OCI-LY7 (cell line): ENCODE measurements at regions not wholly inside any gene's neighbourhood (a gene's known extent, or its start where the extent isn't known, plus 50 kb on each side); places are given as distances from the start of the nearest gene placed in this dataset.

Source experiments
- BruUV-seq: library from RNA; stranded (reverse); fragments of 400-500 nt; replicated peaks from 2 replicates; lab custom pipeline; 2021; lab: Mats Ljungman, UMichigan
- CTCF ChIA-PET: fragments of 300-600 bp; sonication (Branson Sonifier 250); formaldehyde crosslinking; loops from one replicate; lab custom pipeline; 2022; ENCODE audit warnings: antibody characterized with exemption; ENCODE audit not compliant: unreplicated experiment; lab: Charles Lee
- POLR2A ChIA-PET: fragments of 300-600 bp; sonication (Branson Sonifier 250); formaldehyde crosslinking; loops from one replicate; lab custom pipeline; 2022; ENCODE audit warnings: antibody characterized with exemption; lab: Charles Lee
- DNase-seq: peaks from one replicate; pipeline ENCODE4 v3.0.0-alpha.2; 2015; ENCODE audit warnings: low spot score
- H2AFZ ChIP-seq: fragments of 200-600 bp; sonication (generic), shearing (Covaris generic); 2 replicates; pipeline ENCODE4 v1.6.1; 2014; ENCODE audit warnings: mild to moderate bottlenecking, antibody characterized with exemption, low read length, moderate library complexity
- H3K27ac ChIP-seq: fragments of 200-600 bp; sonication (generic); 2 replicates; pipeline ENCODE4 v1.5.1; 2014; ENCODE audit warnings: mixed run types, low read depth, mild to moderate bottlenecking, moderate library complexity, low read length, inconsistent platforms; ENCODE audit not compliant: poor library complexity, severe bottlenecking
- H3K36me3 ChIP-seq: fragments of 200-600 bp; sonication (generic); 2 replicates; pipeline ENCODE4 v1.6.1; 2014; ENCODE audit warnings: mild to moderate bottlenecking, antibody characterized with exemption, low read length, moderate library complexity, mixed read lengths; ENCODE audit not compliant: insufficient read depth
- H3K4me1 ChIP-seq: fragments of 200-600 bp; sonication (generic); 2 replicates; pipeline ENCODE4 v1.5.1; 2014; ENCODE audit warnings: mild to moderate bottlenecking, low read length; ENCODE audit not compliant: insufficient read depth, poor library complexity, severe bottlenecking
- H3K4me2 ChIP-seq: fragments of 200-600 bp; sonication (generic); 2 replicates; pipeline ENCODE4 v1.6.1; 2014; ENCODE audit warnings: mild to moderate bottlenecking, low read length
- H3K4me3 ChIP-seq: fragments of 200-600 bp; sonication (generic); 2 replicates; pipeline ENCODE4 v1.5.1; 2014; ENCODE audit warnings: mild to moderate bottlenecking, low read depth, low read length; ENCODE audit not compliant: poor library complexity, severe bottlenecking
- H3K79me2 ChIP-seq: fragments of 200-600 bp; sonication (generic); 2 replicates; pipeline ENCODE4 v1.6.1; 2016; ENCODE audit warnings: low read depth, mild to moderate bottlenecking, low read length, moderate library complexity, mixed read lengths; ENCODE audit not compliant: insufficient read depth
- H3K9me2 ChIP-seq: fragments of 200-600 bp; sonication (generic); 2 replicates; pipeline ENCODE4 v1.6.1; 2016; ENCODE audit warnings: mild to moderate bottlenecking, low read length, mixed read lengths; ENCODE audit not compliant: insufficient read depth
- H3K9me3 ChIP-seq: fragments of 200-600 bp; sonication (generic); 2 replicates; pipeline ENCODE4 v1.6.1; 2014; ENCODE audit warnings: mild to moderate bottlenecking, mixed run types, low read length, mixed read lengths
- H4K20me1 ChIP-seq: fragments of 200-600 bp; sonication (generic); 2 replicates; pipeline ENCODE4 v1.6.1; 2014; ENCODE audit warnings: mild to moderate bottlenecking, antibody characterized with exemption, low read length, moderate library complexity, mixed read lengths; ENCODE audit not compliant: insufficient read depth
- EZH2phosphoT487 ChIP-seq: fragments of 200-600 bp; sonication (generic); IDR thresholded peaks from 2 replicates; pipeline ENCODE4 v1.6.1; 2018; ENCODE audit warnings: low read depth, borderline replicate concordance, mild to moderate bottlenecking, mixed run types, antibody characterized with exemption, low read length, moderate library complexity, mixed read lengths
- intact Hi-C: fragments of 100-400 bp; cut with micrococcal nuclease; formaldehyde crosslinking; loops from one replicate; pipeline ENCODE4 v1.10.0; 2022; ENCODE audit not compliant: unreplicated experiment
- TF ChIP-seq, protein P1 (sequence below): fragments of 200-600 bp; sonication (generic); conservative IDR thresholded peaks from 2 replicates; pipeline ENCODE4 v1.5.1; 2014; ENCODE audit warnings: mild to moderate bottlenecking, antibody characterized with exemption, low read length, moderate library complexity, mixed read lengths

DNA sequence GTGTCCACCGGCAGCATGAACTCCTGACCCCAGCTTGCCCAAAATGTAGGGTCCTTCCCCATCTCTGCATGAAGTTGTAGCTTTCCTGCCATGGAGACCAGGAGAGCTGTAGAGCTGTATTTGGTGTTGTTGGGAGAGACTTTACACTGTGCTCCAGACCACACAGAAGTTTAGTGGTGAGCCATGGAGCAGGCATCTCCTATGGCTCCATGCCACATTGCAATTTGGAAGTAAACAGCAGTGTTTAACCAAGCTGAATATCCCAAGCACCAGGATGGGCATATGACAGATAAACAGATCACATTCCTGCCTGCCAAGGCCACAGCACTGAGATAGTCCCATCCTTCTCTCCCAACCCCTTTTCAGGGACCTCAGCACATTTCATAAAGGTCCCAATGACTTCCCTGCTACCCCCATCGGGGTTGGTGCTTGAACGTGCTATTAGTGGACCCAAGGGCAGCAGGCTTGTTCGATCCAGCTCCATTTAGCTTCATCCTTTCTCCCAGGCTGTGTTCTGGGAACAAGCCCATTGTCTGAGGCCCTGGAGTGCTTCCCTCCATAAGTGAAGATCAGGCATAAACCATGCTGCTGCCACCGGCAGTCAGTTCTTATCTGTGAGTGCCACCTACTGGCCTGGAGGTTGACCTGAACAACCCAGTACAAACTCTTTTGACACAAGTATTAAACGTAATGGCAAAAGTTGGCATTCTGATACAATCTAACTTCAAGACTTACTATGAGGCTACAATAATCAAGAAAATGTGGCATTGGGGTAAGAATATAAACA is 172.3 kb upstream of the ATXN7L3B start:
- TF ChIP-seq, protein P1, sequence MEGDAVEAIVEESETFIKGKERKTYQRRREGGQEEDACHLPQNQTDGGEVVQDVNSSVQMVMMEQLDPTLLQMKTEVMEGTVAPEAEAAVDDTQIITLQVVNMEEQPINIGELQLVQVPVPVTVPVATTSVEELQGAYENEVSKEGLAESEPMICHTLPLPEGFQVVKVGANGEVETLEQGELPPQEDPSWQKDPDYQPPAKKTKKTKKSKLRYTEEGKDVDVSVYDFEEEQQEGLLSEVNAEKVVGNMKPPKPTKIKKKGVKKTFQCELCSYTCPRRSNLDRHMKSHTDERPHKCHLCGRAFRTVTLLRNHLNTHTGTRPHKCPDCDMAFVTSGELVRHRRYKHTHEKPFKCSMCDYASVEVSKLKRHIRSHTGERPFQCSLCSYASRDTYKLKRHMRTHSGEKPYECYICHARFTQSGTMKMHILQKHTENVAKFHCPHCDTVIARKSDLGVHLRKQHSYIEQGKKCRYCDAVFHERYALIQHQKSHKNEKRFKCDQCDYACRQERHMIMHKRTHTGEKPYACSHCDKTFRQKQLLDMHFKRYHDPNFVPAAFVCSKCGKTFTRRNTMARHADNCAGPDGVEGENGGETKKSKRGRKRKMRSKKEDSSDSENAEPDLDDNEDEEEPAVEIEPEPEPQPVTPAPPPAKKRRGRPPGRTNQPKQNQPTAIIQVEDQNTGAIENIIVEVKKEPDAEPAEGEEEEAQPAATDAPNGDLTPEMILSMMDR = peak; percentile 84
- no peak for TF ChIP-seq EZH2phosphoT487
- Histone ChIP-seq H2AFZ (peak overlapping the region; percentile 56), H3K4me3 (no peak overlapping the region), H3K36me3 (no peaks in the 10 kb centered on the region), H3K4me2 (no peak overlapping the region), H3K9me3 (no peaks in the 10 kb centered on the region), H3K79me2 (no peaks in the 10 kb centered on the region), H3K9me2 (no peaks in the 10 kb centered on the region), H3K27ac (no peak overlapping the region), H4K20me1 (no peaks in the 10 kb centered on the region), H3K4me1 (no peaks in the 10 kb centered on the region)
- CTCF ChIA-PET = no interaction called here
- intact Hi-C loops = no loop called here
- no TSS peak for BruUV-seq
- POLR2A ChIA-PET = no interaction called here
- DNase-seq = peak; percentile 43

DNA sequence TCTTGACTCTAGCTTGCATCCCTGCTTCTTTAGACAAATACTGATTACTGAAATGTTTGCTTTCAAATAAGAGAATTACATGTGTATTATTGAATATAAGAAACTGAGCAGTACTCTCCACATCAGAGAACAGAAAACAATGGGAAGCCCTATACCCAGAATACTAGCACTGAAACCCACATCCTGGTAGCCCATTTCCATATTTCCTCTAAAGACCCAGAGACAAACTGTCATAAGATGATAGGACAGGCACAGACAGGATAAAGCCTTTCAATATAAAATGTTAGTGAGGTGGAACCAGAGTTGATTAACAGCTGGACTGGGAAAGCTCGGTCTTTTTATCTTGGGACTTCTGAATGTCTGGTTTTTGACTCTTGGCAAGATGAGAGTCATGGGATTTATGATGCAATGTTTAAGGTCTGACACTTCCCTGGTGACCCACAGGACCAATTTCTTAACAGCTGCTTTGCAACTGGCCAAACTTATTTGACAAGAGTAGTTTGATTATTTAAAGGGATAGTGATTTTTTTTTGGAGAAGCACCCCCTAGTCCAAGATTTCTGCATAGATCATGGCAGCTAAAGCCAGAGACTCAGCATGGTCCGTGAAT is 166.9 kb upstream of the ATXN7L3B start:
- H3K4me2 ChIP-seq = no peak overlapping the region
- no peak overlapping the region for H3K4me3 ChIP-seq
- H3K27ac ChIP-seq = no peak overlapping the region
- CTCF ChIA-PET = interaction anchor here (0.6 kb wide), 1 partner anchor 436 kb away, joined by 3 read pairs; no protein-coding TSS in a partner anchor
- intact Hi-C loops = no loop called here
- no peaks in the 10 kb centered on the region for H3K79me2 ChIP-seq
- no peak for TF ChIP-seq EZH2phosphoT487
- TF ChIP-seq, protein P1 = no peak
- no peak for DNase-seq
- H3K4me1 ChIP-seq = no peaks in the 10 kb centered on the region
- no TSS peak for BruUV-seq
- no peaks in the 10 kb centered on the region for H3K36me3 ChIP-seq
- no peaks in the 10 kb centered on the region for H3K9me2 ChIP-seq
- no peak overlapping the region for H2AFZ ChIP-seq
- H4K20me1 ChIP-seq = no peaks in the 10 kb centered on the region
- POLR2A ChIA-PET = interaction anchor here (0.6 to 1.1 kb wide), 4 partner anchors 12 to 797 kb away, joined by 3 read pairs; no protein-coding TSS in a partner anchor
- no peaks in the 10 kb centered on the region for H3K9me3 ChIP-seq

DNA sequence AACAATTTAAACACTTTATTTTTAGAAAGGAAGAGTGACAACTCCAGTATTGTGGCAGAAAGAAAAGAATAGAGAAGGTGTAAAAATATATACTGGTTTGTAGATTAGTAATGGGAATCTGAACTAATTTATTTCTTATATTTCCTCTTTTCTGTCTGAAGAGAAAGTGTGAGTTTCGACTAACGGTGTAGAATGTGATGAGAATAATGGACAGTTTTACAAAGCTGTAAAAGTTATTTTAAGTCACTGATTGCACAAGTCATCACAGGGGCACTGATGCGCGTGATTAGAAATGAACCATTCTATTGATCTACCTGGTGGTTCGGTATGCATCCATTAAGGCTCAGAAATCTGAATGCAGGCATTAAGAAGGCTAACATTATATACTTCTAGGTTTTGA is 158.5 kb upstream of the ATXN7L3B start:
- no peaks in the 10 kb centered on the region for H3K9me2 ChIP-seq
- no peak for DNase-seq
- H4K20me1 ChIP-seq = no peaks in the 10 kb centered on the region
- no peak overlapping the region for H3K4me2 ChIP-seq
- no peaks in the 10 kb centered on the region for H3K4me1 ChIP-seq
- intact Hi-C loops = no loop called here
- CTCF ChIA-PET = no interaction called here
- no peaks in the 10 kb centered on the region for H3K36me3 ChIP-seq
- POLR2A ChIA-PET = no interaction called here
- H3K4me3 ChIP-seq = no peak overlapping the region
- no peak for TF ChIP-seq EZH2phosphoT487
- TF ChIP-seq, protein P1 = no peak
- no TSS peak for BruUV-seq
- no peaks in the 10 kb centered on the region for H3K79me2 ChIP-seq
- H2AFZ ChIP-seq = no peak overlapping the region
- no peaks in the 10 kb centered on the region for H3K9me3 ChIP-seq
- H3K27ac ChIP-seq = no peak overlapping the region
